Parathyroid adenoma (tissue), 2 donors: ENCODE measurements at regions not wholly inside any gene's neighbourhood (a gene's known extent, or its start where the extent isn't known, plus 50 kb on each side); places are given as distances from the start of the nearest gene placed in this dataset.

Source experiments
- H2AFZ ChIP-seq: fragments of 300-600 bp; sonication (generic); one replicate; pipeline ENCODE4 v1.7.0; 2017; ENCODE audit warnings: antibody characterized with exemption, mild to moderate bottlenecking
- H3K27ac ChIP-seq: fragments of 300-600 bp; sonication (generic); one replicate; pipeline ENCODE4 v1.7.0; 2017
- H3K27me3 ChIP-seq: fragments of 300-600 bp; sonication (generic); one replicate; pipeline ENCODE4 v1.7.0; 2017; ENCODE audit warnings: low read length; ENCODE audit not compliant: control insufficient read depth, insufficient read depth
- H3K36me3 ChIP-seq: fragments of 300-600 bp; sonication (generic); one replicate; pipeline ENCODE4 v1.7.0; 2017; ENCODE audit warnings: low read length; ENCODE audit not compliant: control insufficient read depth, insufficient read depth
- H3K4me1 ChIP-seq: fragments of 300-600 bp; sonication (generic); one replicate; pipeline ENCODE4 v1.7.0; 2017; ENCODE audit warnings: control low read depth
- H3K4me2 ChIP-seq: fragments of 300-600 bp; sonication (generic); one replicate; pipeline ENCODE4 v1.7.0; 2017; ENCODE audit warnings: low read length
- H3K4me3 ChIP-seq: fragments of 300-600 bp; sonication (generic); one replicate; pipeline ENCODE4 v1.7.0; 2017; ENCODE audit warnings: low read depth, low read length
- H3K79me2 ChIP-seq: fragments of 300-600 bp; sonication (generic); one replicate; pipeline ENCODE4 v1.7.0; 2017; ENCODE audit warnings: control low read depth
- H3K9ac ChIP-seq: fragments of 300-600 bp; sonication (generic); one replicate; pipeline ENCODE4 v1.7.0; 2017; ENCODE audit warnings: mild to moderate bottlenecking
- H3K9me3 ChIP-seq: fragments of 300-600 bp; sonication (generic); one replicate; pipeline ENCODE4 v1.7.0; 2017; ENCODE audit warnings: low read length; ENCODE audit not compliant: control insufficient read depth
- TF ChIP-seq, protein P1 (sequence below): fragments of 300-600 bp; sonication (generic); IDR thresholded peaks from one replicate; pipeline ENCODE4 v1.7.0; 2017; ENCODE audit warnings: antibody characterized with exemption, mild to moderate bottlenecking
- donor health status: primary hyperparathyroidism.

DNA sequence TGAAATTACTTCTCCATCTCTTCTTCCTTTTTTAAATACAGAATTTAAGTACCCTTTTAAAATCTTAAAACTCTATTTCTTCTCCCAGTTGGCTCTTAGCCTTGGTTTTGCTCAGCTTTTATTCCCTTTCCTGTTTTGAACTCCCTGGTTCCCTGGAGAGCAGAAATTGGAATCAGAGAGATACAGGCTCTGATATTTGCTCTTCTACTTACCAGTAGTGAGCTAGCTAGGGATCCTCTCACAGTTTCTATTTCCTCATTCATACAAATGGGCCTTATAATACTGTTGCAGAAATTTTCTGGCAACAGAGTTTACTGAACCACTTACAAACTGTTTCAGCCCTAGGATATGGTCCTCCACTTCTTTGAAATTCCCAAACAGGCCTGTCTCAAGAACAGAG lies 606.3 kb downstream of the NUF2 start:
- TF ChIP-seq, protein P1, sequence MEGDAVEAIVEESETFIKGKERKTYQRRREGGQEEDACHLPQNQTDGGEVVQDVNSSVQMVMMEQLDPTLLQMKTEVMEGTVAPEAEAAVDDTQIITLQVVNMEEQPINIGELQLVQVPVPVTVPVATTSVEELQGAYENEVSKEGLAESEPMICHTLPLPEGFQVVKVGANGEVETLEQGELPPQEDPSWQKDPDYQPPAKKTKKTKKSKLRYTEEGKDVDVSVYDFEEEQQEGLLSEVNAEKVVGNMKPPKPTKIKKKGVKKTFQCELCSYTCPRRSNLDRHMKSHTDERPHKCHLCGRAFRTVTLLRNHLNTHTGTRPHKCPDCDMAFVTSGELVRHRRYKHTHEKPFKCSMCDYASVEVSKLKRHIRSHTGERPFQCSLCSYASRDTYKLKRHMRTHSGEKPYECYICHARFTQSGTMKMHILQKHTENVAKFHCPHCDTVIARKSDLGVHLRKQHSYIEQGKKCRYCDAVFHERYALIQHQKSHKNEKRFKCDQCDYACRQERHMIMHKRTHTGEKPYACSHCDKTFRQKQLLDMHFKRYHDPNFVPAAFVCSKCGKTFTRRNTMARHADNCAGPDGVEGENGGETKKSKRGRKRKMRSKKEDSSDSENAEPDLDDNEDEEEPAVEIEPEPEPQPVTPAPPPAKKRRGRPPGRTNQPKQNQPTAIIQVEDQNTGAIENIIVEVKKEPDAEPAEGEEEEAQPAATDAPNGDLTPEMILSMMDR = no peak
- Histone ChIP-seq H3K27ac (no peak overlapping the region), H3K79me2 (no peaks in the 10 kb centered on the region)

DNA sequence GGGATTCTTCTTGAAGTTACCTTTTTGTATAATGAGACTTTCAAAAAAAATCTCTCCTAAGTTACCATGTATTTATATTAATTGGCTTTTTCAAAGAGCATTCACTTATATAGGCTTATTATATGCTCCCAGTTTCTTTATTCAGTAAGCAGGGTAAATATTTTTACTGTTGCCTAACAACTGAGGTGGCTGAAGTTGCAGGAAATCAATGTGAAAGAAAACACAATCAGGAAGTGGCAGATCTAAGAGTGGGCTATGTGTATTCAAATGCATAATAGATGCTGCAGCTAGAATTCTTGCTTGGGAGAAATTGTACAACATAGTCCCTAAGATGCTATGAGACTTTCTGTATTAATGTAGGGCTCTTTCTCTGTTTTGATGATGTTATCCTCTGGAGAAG lies 606.9 kb downstream of the NUF2 start:
- Histone ChIP-seq H3K9me3 (no peaks in the 10 kb centered on the region), H3K4me3 (no peak overlapping the region), H3K27ac (no peak overlapping the region), H3K27me3 (no peaks in the 10 kb centered on the region), H3K4me2 (no peak overlapping the region), H3K36me3 (peaks cover 2% of the 10 kb centered on the region), H2AFZ (no peak overlapping the region), H3K79me2 (no peaks in the 10 kb centered on the region), H3K9ac (no peak overlapping the region), H3K4me1 (no peaks in the 10 kb centered on the region)
- TF ChIP-seq, protein P1 = no peak

More for the DNA sequence above, 606.3 kb downstream of the NUF2 start:
- H2AFZ ChIP-seq = no peak overlapping the region
- no peaks in the 10 kb centered on the region for H3K27me3 ChIP-seq
- H3K36me3 ChIP-seq = peaks cover 2% of the 10 kb centered on the region
- H3K4me1 ChIP-seq = no peaks in the 10 kb centered on the region
- no peak overlapping the region for H3K9ac ChIP-seq
- H3K4me2 ChIP-seq = no peak overlapping the region
- H3K9me3 ChIP-seq = no peaks in the 10 kb centered on the region
- no peak overlapping the region for H3K4me3 ChIP-seq

DNA sequence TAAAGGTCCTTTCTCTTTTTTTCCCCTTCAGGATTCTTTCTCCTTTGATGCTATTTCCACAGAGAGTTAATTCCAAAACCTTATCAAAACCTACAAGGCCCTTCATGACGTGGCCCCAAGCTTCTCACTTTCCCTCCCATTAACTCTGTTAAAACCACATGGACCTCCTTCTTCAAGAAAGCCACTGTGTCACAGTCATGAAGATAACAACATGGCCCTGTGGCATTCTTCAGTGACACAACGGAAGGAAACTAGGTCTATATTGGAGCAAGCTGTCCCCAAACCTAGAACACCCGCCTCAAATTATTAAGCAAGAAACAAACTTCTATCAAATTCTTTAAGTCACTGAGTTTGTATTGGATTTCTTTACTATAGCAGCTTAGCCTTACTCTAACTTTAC lies 611.1 kb downstream of the NUF2 start:
- Histone ChIP-seq H3K9ac (no peak overlapping the region), H3K36me3 (no peaks in the 10 kb centered on the region), H3K27me3 (no peaks in the 10 kb centered on the region), H3K4me2 (no peak overlapping the region), H3K79me2 (no peaks in the 10 kb centered on the region), H3K27ac (no peak overlapping the region), H2AFZ (no peak overlapping the region), H3K4me1 (no peaks in the 10 kb centered on the region), H3K9me3 (no peaks in the 10 kb centered on the region), H3K4me3 (no peak overlapping the region)
- TF ChIP-seq, protein P1 = no peak

DNA sequence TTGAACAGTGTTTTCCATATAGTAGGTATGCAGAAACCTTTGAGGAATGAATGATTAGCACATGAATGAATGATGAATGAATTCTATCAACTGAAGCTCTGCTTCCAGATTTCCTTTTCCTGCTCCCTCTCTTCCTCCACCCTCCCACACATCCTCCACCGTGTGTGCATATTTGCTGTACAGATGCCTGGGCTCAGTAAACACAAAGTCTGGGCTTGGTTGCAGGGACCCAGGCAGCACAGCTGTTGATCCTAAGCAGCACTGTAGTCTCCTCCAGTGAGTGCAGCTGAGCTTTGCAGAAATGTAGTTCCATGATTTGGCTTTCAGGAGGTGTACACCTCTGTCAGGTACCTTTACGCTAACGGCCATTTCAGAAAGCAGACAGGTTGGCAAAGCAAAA lies 611.7 kb downstream of the NUF2 start:
- H3K79me2 ChIP-seq = no peaks in the 10 kb centered on the region
- H3K9me3 ChIP-seq = no peaks in the 10 kb centered on the region
- TF ChIP-seq, protein P1 = no peak

DNA sequence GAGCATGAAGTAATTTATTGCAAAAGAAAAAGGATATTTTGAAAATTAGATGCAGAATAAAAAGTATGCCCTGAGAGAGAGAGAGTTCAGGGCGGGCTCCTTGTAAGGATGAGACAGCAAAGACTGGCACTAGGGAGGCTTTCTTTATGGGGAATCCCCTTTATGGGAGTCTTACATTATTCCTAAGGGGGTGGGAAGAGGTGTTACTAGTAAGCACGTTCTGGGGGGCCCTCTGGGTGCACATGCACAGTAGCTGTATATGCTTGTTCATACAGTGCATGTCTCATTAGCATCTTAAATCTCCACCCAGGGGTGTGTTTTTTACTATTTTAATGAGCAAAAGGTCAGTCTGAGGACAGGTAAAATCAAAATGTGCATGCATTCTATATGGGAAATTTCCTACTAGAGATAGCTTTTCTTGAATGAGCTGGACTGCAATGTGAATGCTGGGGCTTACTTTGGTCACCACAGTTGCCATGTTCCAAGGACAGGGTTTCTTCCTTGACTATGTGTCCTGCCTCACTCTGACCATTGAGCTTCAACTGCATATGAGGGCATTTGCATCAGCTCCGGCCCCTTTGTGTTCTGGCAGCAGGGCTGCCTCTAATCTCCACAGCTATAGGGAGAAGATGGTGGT lies 614.1 kb downstream of the NUF2 start:
- H3K79me2 ChIP-seq = no peaks in the 10 kb centered on the region
- H3K27me3 ChIP-seq = no peaks in the 10 kb centered on the region
- TF ChIP-seq, protein P1 = no peak
- no peak overlapping the region for H3K9ac ChIP-seq
- no peak overlapping the region for H3K4me2 ChIP-seq
- H3K9me3 ChIP-seq = no peaks in the 10 kb centered on the region
- no peaks in the 10 kb centered on the region for H3K36me3 ChIP-seq
- no peak overlapping the region for H3K27ac ChIP-seq
- no peaks in the 10 kb centered on the region for H3K4me1 ChIP-seq
- no peak overlapping the region for H2AFZ ChIP-seq
- H3K4me3 ChIP-seq = no peak overlapping the region

More for the DNA sequence above, 611.7 kb downstream of the NUF2 start:
- Histone ChIP-seq H3K9ac (no peak overlapping the region), H3K4me1 (no peaks in the 10 kb centered on the region), H3K4me2 (no peak overlapping the region), H3K27ac (no peak overlapping the region), H2AFZ (no peak overlapping the region), H3K36me3 (no peaks in the 10 kb centered on the region), H3K27me3 (no peaks in the 10 kb centered on the region), H3K4me3 (no peak overlapping the region)
